B cell (primary cell): ENCODE measurements at regions not wholly inside any gene's neighbourhood (a gene's known extent, or its start where the extent isn't known, plus 50 kb on each side); places are given as distances from the start of the nearest gene placed in this dataset.

Experiments used
- ATAC-seq: fragments of 200-7000 bp; cut with Tn5 transposase; one replicate; pipeline ENCODE4 v1.10.0; 2021; ENCODE audit warnings: low read depth, mild to moderate bottlenecking, moderate number of reproducible peaks, moderate library complexity
- CTCF ChIA-PET: fragments of 350-600 bp; sonication (Branson Sonifier 250); formaldehyde crosslinking; loops from one replicate; lab custom pipeline; 2021; ENCODE audit warnings: antibody characterized with exemption, inconsistent platforms; lab: Charles Lee
- POLR2A ChIA-PET: fragments of 350-600 bp; sonication (Branson Sonifier 250); formaldehyde crosslinking; loops from one replicate; lab custom pipeline; 2021; ENCODE audit warnings: antibody characterized with exemption; lab: Charles Lee
- DNase-seq: peaks from one replicate; pipeline ENCODE4 v3.0.0; 2013
- H2AFZ ChIP-seq: 2 replicates; pipeline ENCODE4 v1.6.1; 2012; ENCODE audit warnings: mild to moderate bottlenecking, low read depth, low read length; ENCODE audit not compliant: insufficient read depth, poor library complexity, severe bottlenecking
- H3K27ac ChIP-seq, 2 donors: 1 replicate in 1 of 2; 2 replicates in 1 of 2; pipeline ENCODE4 v1.5.1; 2012 to 2013; ENCODE audit warnings: low read length in 2 of 2, mild to moderate bottlenecking in 2 of 2, moderate library complexity in 1 of 2
- H3K27me3 ChIP-seq, 4 experiments: fragments of 200-600 bp in 1 of 4; sonication (generic) in 1 of 4; replicated peaks in 1 of 4; 1 replicate in 2 of 4; 2 replicates in 2 of 4; pipeline versions ENCODE4 v1.6.1 to v1.7.0; 2013 to 2016; ENCODE audit warnings: low read length in 3 of 4, mild to moderate bottlenecking in 2 of 4, mixed read lengths in 1 of 4, moderate library complexity in 1 of 4; ENCODE audit not compliant: insufficient read depth in 4 of 4, control insufficient read depth in 3 of 4; ENCODE audit errors: control extremely low read depth in 1 of 4
- H3K36me3 ChIP-seq, 2 experiments: replicated peaks in 1 of 2; 1 replicate in 1 of 2; 2 replicates in 1 of 2; pipeline versions ENCODE4 v1.6.1 to v1.7.1; 2013; ENCODE audit warnings: low read length in 1 of 2; ENCODE audit not compliant: insufficient read depth in 2 of 2, control insufficient read depth in 1 of 2; ENCODE audit errors: control extremely low read depth in 1 of 2, extremely low read depth in 1 of 2
- H3K4me1 ChIP-seq, 2 donors: fragments of 200-600 bp in 1 of 2; sonication (generic) in 1 of 2; 1 replicate in 1 of 2; 2 replicates in 1 of 2; pipeline versions ENCODE4 v1.5.1 to v1.6.1; 2013 to 2017; ENCODE audit warnings: low read length in 2 of 2; ENCODE audit not compliant: control insufficient read depth in 2 of 2, insufficient read depth in 2 of 2
- H3K4me2 ChIP-seq: replicated peaks from 2 replicates; pipeline ENCODE3; 2012; ENCODE audit warnings: mild to moderate bottlenecking, low read depth, low read length; ENCODE audit not compliant: poor library complexity, severe bottlenecking
- H3K4me3 ChIP-seq, 5 experiments: fragments of 200-600 bp in 1 of 5; sonication (generic) in 1 of 5; 1 replicate in 3 of 5; 2 replicates in 2 of 5; pipeline versions ENCODE4 v1.5.1 to v1.7.0; 2011 to 2016; ENCODE audit warnings: low read length in 4 of 5, mild to moderate bottlenecking in 4 of 5, low read depth in 2 of 5, control low read depth in 1 of 5, moderate library complexity in 1 of 5; ENCODE audit not compliant: insufficient read depth in 1 of 5; ENCODE audit errors: control extremely low read depth in 1 of 5, extremely low read depth in 1 of 5
- H3K79me2 ChIP-seq: fragments of 200-600 bp; sonication (generic); one replicate; pipeline ENCODE4 v1.6.0; 2016; ENCODE audit warnings: low read length; ENCODE audit not compliant: control insufficient read depth, insufficient read depth
- H3K9ac ChIP-seq: fragments of 200-600 bp; sonication (generic); 2 replicates; pipeline ENCODE4 v1.6.1; 2017; ENCODE audit warnings: mild to moderate bottlenecking, low read length, moderate library complexity
- H3K9me3 ChIP-seq, 3 donors: one replicate each; pipeline versions ENCODE4 v1.6.1 to v1.7.1; 2013; ENCODE audit warnings: low read length in 2 of 3; ENCODE audit not compliant: control insufficient read depth in 2 of 3, insufficient read depth in 1 of 3; ENCODE audit errors: control extremely low read depth in 1 of 3
- H4K20me1 ChIP-seq: 2 replicates; pipeline ENCODE4 v1.6.0; 2012; ENCODE audit warnings: mild to moderate bottlenecking, low read length; ENCODE audit not compliant: insufficient read depth, control insufficient read depth, poor library complexity, severe bottlenecking
- H3K27ac Mint-ChIP-seq: one replicate; pipeline ENCODE4 v1.8.0; 2021; ENCODE audit warnings: mixed read lengths
- H3K27me3 Mint-ChIP-seq: one replicate; pipeline ENCODE4 v1.8.0; 2021; ENCODE audit warnings: mixed read lengths
- H3K4me1 Mint-ChIP-seq: one replicate; pipeline ENCODE4 v1.8.0; 2021; ENCODE audit warnings: mixed read lengths
- H3K4me3 Mint-ChIP-seq: one replicate; pipeline ENCODE4 v1.8.0; 2021; ENCODE audit warnings: mixed read lengths
- H3K9me3 Mint-ChIP-seq: one replicate; pipeline ENCODE4 v1.8.0; 2022; ENCODE audit warnings: mixed read lengths; ENCODE audit not compliant: insufficient read depth
- CTCF ChIP-seq: fragments of 200-600 bp; IDR thresholded peaks from one replicate; pipeline ENCODE4 v1.8.0; 2022; ENCODE audit warnings: antibody characterized with exemption, mild to moderate bottlenecking
- EZH2 ChIP-seq: IDR thresholded peaks from 2 replicates; pipeline ENCODE4 v1.6.1; 2012; ENCODE audit warnings: borderline replicate concordance, low read depth, mild to moderate bottlenecking, moderate library complexity, low read length; ENCODE audit not compliant: insufficient read depth, poor library complexity, severe bottlenecking
- WGBS: methylation state at CpG from one replicate; pipeline ENCODE4 v1.1.5; 2013; ENCODE audit warnings: missing lambda C conversion rate; ENCODE audit not compliant: insufficient coverage; 5-methylcytosine and 5-hydroxymethylcytosine counted together
- intact Hi-C: fragments of 100-400 bp; cut with micrococcal nuclease; formaldehyde crosslinking; loops from one replicate; pipeline ENCODE4 v1.10.0; 2022

GRCh38 chr12:90677055-90677454 is 277.9 kb downstream of the CCER1 start:
- H3K9ac ChIP-seq, result no peak overlapping the region
- H3K4me1 ChIP-seq, result no peaks in the 10 kb centered on the region
- H3K4me2 ChIP-seq, result no peak overlapping the region
- DNase-seq (no peak), ATAC-seq (no peak)
- no peak overlapping the region for H3K27ac Mint-ChIP-seq
- TF ChIP-seq EZH2, result no peak
- TF ChIP-seq CTCF, result no peak
- CTCF ChIA-PET, result no interaction called here
- no peaks in the 10 kb centered on the region for H3K9me3 ChIP-seq
- H3K27me3 Mint-ChIP-seq, result no peaks in the 10 kb centered on the region
- no peaks in the 10 kb centered on the region for H3K36me3 ChIP-seq
- H4K20me1 ChIP-seq, result no peaks in the 10 kb centered on the region
- H3K4me1 Mint-ChIP-seq, result no peaks in the 10 kb centered on the region
- H3K4me3 Mint-ChIP-seq, result no peak overlapping the region
- H3K27me3 ChIP-seq, result no peaks in the 10 kb centered on the region
- no peak overlapping the region for H2AFZ ChIP-seq
- H3K4me3 ChIP-seq, result no peak overlapping the region
- WGBS, result no CpG with 5 or more reads among the region's 1 CpG
- H3K27ac ChIP-seq, result no peak overlapping the region
- intact Hi-C loops, result no loop called here
- H3K9me3 Mint-ChIP-seq, result no peaks in the 10 kb centered on the region
- H3K79me2 ChIP-seq, result no peaks in the 10 kb centered on the region
- POLR2A ChIA-PET, result no interaction called here

- no peaks in the 10 kb centered on the region for H3K27me3 Mint-ChIP-seq
- no peaks in the 10 kb centered on the region for H3K79me2 ChIP-seq
- no peak overlapping the region for H3K4me2 ChIP-seq
- no peak overlapping the region for H3K4me3 ChIP-seq
- CTCF ChIA-PET, result no interaction called here
- TF ChIP-seq EZH2, result no peak
- H3K36me3 ChIP-seq, result no peaks in the 10 kb centered on the region
- H3K4me1 ChIP-seq, result no peaks in the 10 kb centered on the region
- no peaks in the 10 kb centered on the region for H4K20me1 ChIP-seq
- no peak overlapping the region for H3K4me3 Mint-ChIP-seq
- ATAC-seq (no peak), DNase-seq (no peak)
- no CpG with 5 or more reads among the region's 1 CpG for WGBS
- no peak overlapping the region for H2AFZ ChIP-seq
- no peak overlapping the region for H3K27ac ChIP-seq
- H3K9me3 ChIP-seq, result no peaks in the 10 kb centered on the region
- no peak overlapping the region for H3K27ac Mint-ChIP-seq
- POLR2A ChIA-PET, result no interaction called here
- no peaks in the 10 kb centered on the region for H3K4me1 Mint-ChIP-seq
- no peak overlapping the region for H3K9ac ChIP-seq
- no peaks in the 10 kb centered on the region for H3K9me3 Mint-ChIP-seq
- H3K27me3 ChIP-seq, result no peaks in the 10 kb centered on the region
- intact Hi-C loops, result no loop called here
Observed at GRCh38 chr12:90675106-90675505, 279.9 kb downstream of the CCER1 start.
